HG02870 (cell line): ENCODE measurements at regions not wholly inside any gene's neighbourhood (a gene's known extent, or its start where the extent isn't known, plus 50 kb on each side); places are given as distances from the start of the nearest gene placed in this dataset.

Experiments used
- ATAC-seq: cut with Tn5 transposase; IDR thresholded peaks from one replicate; pipeline ENCODE4 v1.9.1; 2021; ENCODE audit warnings: mild to moderate bottlenecking, moderate library complexity; ENCODE audit not compliant: unreplicated experiment

DNA sequence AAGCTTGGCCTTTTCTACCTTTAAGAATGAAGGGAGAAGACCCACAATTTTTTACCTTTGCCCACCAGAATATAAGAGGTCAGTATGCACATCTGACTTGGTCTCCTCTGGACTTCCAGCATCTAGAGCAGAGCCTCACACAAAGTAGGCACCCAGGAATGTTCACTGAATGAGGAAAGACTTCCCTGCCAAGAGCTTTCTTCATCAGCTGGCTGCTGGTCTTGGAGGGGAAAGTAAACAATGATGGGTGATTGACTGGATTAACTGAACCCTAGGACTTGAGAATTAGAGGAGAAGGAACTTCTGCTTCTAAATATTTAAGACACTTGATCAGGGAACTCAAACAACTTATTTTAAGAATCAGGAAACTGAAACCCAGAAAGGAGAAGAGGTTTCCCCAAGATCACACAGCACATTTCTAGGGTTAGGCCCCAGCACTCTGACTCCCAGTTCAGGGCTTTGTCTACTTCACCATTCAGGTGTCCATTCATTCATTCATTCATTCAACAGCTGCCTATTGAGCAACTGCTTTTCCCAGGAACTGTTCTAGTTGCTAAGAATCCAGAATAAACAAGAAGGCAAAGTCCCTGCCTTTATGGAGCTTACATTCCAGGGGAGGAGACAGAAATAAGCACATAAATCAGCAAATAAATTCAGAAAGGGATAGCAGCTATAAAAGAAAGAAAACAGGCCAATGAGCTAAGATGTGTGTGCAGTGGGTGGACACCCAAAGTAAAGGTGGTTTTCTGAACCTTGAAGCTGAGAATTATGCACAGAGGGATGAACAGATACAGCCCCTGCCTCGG lies 216.9 kb upstream of the LRFN2 start:
- no peak for ATAC-seq

DNA sequence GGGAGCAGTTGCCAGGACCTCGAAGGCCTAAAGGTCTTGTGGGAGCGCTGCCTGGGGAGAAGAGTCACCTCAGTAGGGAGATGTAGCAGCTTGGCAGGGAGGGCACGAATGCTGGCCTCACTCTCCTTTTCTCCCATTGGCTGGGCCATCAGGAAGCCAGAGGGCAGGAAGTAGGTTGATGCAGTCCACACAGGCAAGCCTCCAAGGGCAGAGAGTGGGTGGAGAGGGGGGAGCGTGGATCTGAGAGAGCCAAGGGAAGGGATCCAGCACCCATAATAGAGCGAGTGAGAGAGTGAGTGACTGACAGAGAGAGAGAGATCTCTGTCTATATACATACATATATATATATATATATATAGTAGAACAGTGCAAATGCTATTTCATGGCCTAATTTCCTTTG lies 215.3 kb upstream of the LRFN2 start:
- no peak for ATAC-seq

DNA sequence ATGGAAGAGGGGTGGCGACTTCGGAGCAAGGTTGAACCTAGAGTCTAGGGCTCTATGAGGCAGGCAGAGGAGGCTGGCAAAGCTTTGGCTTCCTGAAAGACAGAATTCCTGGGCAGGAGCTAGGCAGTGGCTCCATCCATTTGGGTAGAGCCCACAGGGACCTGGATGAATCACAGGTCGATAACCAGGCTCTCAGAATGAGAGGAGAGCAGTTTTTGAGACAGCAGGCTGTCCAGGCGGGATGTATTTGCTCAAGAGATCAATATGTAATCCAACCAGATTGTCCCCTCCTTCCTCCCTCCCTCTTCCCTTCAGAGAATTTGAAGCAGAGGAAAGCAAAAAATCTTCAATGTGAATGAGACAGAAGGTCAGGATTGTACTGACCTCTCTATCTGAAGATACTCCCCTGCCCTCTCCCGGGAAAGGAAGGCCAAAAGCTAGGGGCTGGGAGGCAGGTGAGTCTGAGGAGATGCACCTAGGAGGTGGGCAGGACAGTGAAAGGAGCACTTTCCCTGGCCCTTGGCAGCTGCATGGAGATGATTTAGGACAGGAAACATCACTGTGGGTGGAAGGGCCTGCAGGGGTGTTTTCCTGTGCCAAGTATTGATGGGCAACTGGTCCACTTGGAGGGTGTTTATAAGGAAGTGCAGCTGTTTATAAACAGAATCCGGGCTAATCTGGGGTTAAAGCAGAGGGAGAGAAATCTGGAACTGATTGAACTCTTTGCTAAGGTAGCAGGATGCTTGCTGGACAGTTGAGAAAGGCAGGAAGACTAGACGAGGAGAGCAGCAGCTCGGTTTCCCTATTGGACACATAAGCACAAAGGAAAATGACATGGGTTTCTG lies 212.4 kb upstream of the LRFN2 start:
- no peak for ATAC-seq

DNA sequence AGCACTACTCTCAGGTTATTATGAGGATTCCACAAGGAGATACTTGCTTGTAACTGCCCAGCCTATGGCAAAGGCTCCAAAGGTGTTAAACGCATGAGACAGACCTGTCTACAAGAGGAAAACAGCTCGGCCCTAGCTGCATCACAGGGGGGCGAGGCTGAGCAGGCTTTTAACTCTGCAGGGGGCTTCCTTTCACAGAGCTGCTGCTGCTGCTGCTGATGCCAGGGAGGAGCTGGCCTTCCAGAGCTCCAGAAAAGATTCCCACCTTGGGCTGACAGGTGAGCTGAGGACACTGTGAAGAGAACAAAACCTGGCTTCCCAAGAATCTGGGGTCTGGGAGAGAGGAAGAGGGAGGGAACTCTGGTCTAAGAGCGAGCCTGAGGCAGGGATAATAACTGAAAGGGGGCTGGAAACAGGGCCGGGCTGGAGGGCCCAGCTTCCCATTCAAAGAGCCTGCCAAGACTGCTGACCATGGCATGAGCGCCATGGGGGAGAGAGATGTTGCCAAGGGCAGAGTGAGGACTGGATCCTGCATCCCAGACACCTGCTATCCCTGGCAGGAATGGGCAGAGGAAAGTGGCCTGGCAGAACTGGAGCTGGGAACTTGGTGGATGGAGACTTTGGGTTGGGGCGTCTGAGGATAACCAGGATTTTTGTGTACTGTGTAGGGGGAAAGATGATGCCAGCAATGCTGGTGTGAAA lies 211.1 kb upstream of the LRFN2 start:
- ATAC-seq, result no peak

DNA sequence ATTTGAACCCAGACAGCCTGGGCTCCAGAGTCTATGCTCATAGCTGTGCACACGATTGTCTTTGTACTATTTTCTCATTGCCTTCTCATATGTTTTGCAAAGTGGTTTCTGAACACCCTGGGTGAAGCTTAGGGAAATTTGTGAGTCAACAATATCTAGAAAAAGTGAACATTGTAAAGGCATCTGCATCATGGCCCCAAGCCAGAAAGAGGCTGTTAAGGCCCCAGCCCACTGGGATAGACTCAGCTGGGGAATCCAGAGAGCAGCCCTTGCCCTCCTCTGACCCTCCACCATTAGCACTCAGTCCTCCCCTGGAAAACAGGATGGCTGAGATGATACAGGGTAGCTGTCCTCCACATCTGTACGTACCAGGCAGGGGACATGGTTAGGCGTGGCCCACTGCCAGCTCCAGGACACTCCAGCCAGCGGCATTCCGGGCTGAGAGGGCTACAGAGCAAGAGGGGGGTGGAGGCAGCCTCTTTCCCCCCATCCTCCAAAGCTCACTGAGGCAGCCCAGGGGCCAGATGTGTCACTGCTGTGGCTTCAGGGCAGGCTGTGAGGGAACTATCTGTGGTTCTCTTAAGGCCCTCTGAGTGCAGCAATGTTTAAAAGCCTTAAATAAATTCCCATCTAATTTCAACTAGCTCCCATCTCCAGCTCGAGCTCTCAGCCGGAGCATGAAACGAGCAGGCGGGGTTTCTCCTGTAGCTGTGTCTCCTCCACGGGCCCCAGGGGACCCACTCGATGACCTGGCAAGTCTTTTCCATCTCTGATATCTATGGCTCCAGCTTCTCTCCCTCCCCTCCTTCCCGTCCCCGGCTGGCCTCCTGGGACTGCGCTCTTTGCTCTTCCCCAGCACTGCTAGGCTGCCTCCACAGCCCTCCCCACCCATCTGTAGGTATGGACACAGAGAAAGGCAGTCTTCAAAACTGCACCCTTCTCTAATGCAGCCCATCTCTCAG lies 209.4 kb upstream of the LRFN2 start:
- no peak for ATAC-seq

DNA sequence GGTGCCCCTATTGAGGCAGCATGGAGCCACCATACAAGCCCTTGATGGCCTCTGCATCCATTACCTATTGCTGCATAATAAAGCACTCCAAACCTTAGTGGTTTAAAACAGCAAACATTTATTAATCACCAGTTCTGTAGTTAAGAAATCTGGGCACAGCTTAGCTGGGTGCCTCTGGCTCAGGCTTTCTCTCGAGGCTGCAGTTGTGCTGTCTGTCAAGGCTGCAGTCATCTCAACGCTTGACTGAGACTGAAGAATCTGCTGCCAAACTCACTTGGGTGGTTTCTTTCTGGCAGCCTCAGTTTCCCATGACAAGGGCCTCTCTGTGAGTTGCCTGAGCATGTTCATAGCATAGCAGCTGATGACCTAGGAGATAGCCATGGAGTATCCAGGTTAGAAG lies 207.4 kb upstream of the LRFN2 start:
- ATAC-seq, result no peak

DNA sequence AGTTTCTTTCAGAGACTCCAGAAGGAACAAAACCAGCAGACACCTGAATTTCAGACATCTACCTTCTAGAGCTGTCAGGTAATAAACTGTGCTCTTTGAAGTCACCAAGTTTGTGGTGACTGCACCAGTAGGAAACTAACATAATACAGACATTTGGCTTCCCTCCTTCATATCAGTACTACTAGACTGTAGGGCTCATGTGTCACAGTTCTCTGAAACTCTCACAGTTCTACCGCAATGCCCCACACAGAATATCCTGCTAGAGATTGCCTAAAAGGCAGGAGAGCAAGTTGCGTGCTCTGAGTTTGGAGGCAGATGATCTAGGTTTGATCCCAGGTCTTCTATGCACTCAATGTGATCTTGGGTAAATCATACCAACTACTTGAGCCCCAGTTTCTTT lies 205.0 kb upstream of the LRFN2 start:
- ATAC-seq, result no peak

DNA sequence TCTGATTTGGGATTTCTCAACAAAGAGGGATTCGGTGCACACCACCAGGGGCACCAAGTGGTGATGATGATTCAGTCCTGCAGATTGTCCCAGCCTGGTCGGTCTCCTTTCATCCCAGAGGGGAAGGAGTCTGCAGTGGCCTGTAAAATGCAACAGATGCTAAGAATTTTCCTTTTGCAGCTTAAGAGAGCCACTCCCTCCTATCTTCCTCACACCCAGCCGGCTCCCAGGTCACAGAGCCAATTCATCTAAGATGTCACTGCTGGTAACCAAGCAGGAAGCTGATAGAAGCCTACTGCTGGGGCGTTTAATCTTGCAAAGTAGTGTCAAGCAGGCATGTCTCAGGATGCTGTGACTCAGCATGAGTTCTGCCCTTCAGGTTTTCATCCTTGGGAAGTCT lies 203.8 kb upstream of the LRFN2 start:
- ATAC-seq, result no peak

DNA sequence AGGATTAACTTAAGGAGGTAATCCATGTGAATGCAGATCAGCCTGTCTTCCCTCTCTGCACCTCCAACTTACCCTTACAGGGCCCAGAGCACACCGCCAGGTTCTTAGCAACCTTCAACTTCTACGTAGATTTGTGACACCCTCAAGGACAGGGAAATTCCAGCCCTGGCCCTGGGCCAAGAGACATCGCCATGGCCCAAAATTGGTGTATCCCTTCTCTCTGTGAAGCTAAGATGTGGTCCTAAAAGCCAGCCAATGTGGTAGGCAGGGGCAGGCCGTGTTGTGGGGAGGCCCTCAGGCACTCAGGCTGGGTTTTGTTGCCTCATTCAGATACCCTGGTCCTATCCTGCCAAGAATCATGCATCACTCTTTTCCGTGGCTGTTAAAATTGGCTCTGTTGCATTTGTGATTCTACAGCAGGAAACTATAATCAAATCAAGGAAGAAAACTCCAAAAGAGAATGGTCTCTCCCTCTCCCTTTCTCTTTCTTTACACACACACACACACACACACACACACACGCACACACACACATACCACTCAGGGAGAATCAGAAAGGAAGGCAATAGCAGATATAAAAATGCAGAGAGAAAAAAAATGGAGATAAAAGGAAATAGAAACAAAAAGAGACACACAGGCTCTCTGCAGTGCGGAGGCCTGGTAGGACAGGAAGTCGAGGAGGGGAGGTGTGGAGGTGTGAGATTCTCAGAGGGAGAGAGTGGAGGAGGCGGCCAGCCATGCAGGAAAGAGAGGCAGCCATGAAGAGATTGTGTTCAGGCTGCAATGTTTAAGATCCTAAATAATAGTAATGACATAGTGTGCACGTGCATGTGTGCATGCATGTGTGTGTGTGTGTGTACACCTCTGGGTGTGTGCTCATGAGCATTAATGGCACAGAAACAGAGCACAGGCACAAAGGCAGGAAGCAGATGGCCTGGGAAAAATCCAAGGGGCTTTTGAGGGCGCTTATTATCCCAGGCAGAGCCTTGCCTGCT lies 201.8 kb upstream of the LRFN2 start:
- no peak for ATAC-seq

DNA sequence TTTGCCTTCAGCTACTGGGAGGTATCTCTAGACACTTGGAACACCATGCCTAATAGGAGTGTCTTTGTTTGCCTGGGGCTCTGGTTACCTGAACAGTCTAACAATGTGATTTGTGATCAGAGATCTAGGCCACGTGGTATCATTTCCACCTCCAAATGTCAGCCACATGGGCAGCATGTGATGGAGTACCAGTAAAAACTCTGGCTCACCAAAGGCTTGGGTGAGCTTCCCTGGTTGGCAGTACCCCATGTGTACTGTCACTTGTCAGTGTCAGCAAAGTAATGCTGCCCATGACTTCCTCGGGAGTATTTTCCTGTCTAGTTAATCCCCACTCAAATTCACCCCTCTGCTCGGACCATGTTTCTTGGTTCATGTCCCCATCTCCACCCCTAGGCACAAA lies 195.2 kb upstream of the LRFN2 start:
- no peak for ATAC-seq

DNA sequence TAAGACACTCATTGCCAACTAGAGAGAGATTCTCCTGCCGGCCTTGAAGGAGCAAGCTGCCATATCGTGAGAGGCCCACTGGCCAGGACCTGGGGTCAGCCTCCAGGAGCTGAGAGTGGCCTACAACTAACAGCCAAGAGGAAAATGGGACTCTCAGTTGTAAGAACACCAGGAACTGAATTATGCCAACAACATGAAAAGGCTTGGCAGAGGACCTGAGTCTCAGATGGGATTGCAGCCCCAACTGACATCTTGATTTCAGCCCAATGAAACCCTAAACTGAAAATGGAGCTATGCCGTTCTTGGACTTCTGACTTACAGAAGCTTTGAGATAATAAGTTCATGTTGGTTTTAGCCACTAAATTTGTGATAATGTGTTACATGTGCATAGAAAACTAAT lies 193.5 kb upstream of the LRFN2 start:
- no peak for ATAC-seq

DNA sequence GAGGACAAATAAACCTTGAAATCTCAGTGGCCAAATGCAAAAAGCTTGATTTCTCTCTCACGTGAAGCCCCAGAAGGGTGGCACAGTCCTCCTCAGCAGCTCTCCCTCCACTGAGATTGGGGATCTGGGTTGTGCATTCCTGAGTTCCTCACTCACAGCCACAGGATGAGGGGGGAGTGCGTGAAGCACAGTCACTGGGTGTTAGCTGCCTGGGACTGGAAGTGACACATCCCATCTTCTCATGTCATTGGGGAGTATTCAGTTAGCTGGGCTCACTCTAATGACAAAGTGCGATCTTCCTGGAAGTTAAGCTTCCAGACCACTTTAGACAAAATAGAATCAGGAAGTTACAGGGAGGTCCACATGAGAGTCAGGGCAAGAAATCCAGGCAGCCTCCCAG lies 192.2 kb upstream of the LRFN2 start:
- no peak for ATAC-seq

DNA sequence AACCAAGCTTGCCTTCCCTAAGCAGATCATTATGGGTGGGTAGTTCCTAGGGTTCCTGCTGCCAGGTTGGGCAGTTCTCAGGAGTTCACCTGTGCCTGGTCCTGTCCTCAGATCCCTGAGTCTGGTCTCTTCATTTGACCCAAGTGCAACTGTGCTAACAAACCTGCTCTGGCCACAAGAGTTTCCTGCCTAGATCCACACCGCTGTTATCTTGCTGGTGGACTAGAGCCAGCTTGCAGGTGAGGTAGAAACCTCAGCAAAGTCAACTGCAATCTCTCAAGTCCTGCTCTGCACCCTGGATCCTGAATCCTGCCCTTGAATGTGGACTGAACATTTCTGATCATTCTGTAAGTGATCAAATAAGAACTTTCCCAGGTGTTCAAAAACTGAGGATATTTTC lies 191.8 kb upstream of the LRFN2 start:
- ATAC-seq, result no peak

DNA sequence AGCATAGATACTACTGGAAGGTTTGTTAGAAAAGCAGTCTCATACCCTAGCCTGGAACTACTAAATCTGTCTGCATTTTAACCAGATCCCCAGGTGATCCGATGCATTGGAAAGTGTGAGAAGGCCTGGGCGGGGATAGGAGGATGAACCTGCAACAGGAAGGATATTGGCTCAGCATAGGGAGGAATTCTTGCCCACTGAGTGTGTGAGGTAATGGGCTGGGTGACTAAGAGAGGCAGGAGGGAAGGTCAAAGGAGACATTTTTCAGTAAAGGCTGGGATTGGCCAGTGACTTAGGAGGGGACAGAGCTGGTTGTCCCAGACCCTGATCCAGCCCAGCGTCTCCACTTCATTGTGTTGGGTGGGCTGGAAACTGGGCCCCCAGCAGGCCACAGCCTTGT lies 191.0 kb upstream of the LRFN2 start:
- no peak for ATAC-seq

DNA sequence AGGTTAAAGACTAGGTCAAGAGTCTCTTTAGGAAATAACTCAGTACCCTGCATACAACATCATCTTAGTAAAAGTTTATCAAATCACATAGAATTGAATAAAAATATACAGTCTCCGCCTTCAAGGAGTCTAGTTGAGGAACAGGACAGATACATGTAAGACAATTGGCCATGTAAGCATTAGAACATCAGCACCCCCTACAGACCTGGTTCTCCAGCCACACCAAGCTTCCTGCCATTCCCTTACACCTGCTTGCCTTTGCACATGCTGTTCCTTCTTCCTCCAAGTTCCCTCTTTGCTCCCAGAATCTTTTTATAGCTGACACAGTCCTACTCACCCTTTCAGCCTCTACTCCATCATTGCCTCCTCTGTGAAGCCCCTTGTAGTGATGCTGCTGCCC lies 187.8 kb upstream of the LRFN2 start:
- no peak for ATAC-seq

DNA sequence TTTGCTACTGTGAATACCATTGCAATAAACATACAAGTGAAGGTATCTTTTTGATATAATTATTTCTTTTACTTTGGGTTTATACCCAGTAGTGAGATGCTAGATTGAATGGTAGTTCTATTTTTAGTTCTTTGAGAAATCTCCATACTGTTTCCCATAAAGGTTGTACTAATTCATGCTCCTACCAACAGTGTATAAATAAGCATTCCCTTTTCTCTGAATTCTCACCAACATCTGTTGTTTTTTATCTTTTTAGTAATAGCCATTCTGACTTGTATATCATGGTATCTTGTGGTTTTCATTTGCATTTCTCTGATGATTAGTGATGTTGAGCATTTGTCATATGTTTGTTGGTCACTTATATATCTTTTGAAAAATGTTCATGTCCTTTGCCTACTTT lies 183.6 kb upstream of the LRFN2 start:
- ATAC-seq, result no peak

DNA sequence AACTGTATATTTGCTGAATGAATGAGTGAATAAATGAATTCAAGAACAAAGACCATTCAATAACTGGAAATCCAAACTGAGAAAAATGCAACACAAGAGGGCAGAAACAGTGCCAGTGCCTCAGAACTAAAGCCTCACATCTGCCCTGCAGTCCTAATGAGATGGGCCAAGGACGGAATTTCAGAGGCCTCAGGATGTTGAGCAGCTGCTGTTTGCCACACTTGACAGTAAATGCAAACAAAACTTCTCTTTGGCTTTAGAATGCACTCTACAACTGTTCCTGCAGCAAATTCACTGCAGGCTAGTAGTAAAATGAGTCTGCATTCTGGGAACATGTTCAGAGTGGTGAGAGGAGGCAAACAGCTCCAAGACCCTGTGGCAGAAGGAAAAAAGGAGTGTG lies 177.6 kb upstream of the LRFN2 start:
- no peak for ATAC-seq

DNA sequence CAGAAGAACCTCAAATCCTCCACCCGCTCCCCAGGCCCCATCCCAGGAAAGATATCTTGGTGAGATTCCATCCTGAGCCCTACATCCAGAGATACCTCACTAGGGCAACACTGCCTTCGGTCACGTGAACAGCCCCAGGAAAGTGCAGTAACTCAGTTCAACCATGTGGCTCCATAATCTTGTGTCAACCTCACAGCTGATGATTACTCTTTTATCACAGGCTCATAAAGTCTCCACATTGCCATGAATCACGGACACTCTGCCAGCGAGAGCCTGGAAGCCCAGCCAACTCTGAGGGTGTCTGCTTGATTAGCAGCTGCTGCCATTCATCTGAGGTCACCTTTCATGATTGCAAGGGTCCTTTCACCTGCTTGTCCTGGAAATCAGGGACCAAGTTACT lies 175.8 kb upstream of the LRFN2 start:
- no peak for ATAC-seq

DNA sequence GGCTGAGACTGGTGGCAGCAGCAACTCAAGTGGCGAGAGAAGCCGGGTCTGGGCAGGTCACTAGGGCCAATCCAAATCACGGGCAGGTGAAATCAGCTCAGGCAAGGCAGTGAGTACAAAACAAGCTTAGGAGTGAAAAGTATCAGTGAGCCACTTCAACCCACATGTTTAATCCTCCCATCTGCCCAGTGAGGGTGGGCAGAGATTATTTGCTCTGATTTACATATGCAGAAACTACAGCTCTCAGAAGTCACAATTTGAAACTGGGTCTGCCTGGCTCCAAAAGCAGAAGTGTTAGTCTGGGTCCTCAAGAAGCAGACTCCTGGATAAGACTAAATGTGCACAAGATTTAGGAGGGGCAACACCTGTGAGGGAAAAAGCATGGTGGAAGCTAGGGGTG lies 173.7 kb upstream of the LRFN2 start:
- ATAC-seq, result no peak
